ENCODE measurements at regions not wholly inside any gene's neighbourhood (a gene's known extent, or its start where the extent isn't known, plus 50 kb on each side); places are given as distances from the start of the nearest gene placed in this dataset.

- no peaks in the 10 kb centered on the region; a peak in 1 of 7 replicates for H3K36me3 Mint-ChIP-seq (ENCODE audit: insufficient read depth in 1 of 3, low read depth in 3 of 3)
Observed at GRCh38 chr14:53865711-53866110, 90.9 kb downstream of the BMP4 start.

More at GRCh38 chr14:53865711-53866110, 90.9 kb downstream of the BMP4 start:
- Mint-ChIP-seq H3K4me1 (no peaks in the 10 kb centered on the region; a peak in 1 of 4 replicates), H3K27ac (no peak overlapping the region), H3K9me3 (no peaks in the 10 kb centered on the region), H3K4me3 (no peak overlapping the region), H3K27me3 (ENCODE audit: low read depth) (no peaks in the 10 kb centered on the region; the same call in 1 of the 2 replicates)
- H3K27ac ChIP-seq (ENCODE audit: insufficient read length, low read depth, low read length), result no peak overlapping the region
- H3K4me2 ChIP-seq (ENCODE audit: insufficient read depth, insufficient read length, low read length), result no peak overlapping the region
- no peaks in the 10 kb centered on the region for H3K79me2 ChIP-seq (ENCODE audit: insufficient read depth, low read length)
- no peak overlapping the region for H2BK5ac ChIP-seq (ENCODE audit: insufficient read length, low read length)
- H3K4me1 ChIP-seq (ENCODE audit: insufficient read depth, low read length), result no peaks in the 10 kb centered on the region
- H2BK120ac ChIP-seq (ENCODE audit: low read depth, low read length, poor library complexity, severe bottlenecking), result no peak overlapping the region
- H3K18ac ChIP-seq (ENCODE audit: insufficient read length, low read depth, low read length), result no peak overlapping the region
- no peak overlapping the region for H4K5ac ChIP-seq (ENCODE audit: insufficient read length, low read depth, low read length)
- no peak overlapping the region for H3K14ac ChIP-seq (ENCODE audit: insufficient read depth, low read length)
- H2AFZ ChIP-seq (ENCODE audit: low read length), result no peak overlapping the region
- H3K79me1 ChIP-seq (ENCODE audit: insufficient read depth, low read depth, low read length, poor library complexity, severe bottlenecking), result no peaks in the 10 kb centered on the region
- no peak overlapping the region for H3K9ac ChIP-seq (ENCODE audit: extremely low read depth, insufficient read length, low read length)
- no peak overlapping the region for H2BK20ac ChIP-seq (ENCODE audit: low read depth, low read length, poor library complexity, severe bottlenecking)
- H3K23me2 ChIP-seq (ENCODE audit: insufficient read length, low read depth, low read length, poor library complexity, severe bottlenecking), result no peaks in the 10 kb centered on the region
- no peak overlapping the region for H2AK5ac ChIP-seq (ENCODE audit: insufficient read length, low read length)
- no peaks in the 10 kb centered on the region for H3K9me3 ChIP-seq (ENCODE audit: control insufficient read depth, low read depth, low read length)
- WGBS (ENCODE audit: extremely low coverage, insufficient read length, low lambda C conversion rate), result no CpG with 5 or more reads among the region's 2 CpGs
- no peaks in the 10 kb centered on the region for H3K27me3 ChIP-seq (ENCODE audit: insufficient read depth, low read length)
- H3T11ph ChIP-seq (ENCODE audit: low read length), result no peak overlapping the region
- no peaks in the 10 kb centered on the region for H4K20me1 ChIP-seq (ENCODE audit: control insufficient read depth, insufficient read depth, insufficient read length)
- H4K8ac ChIP-seq (replicated peaks; ENCODE audit: insufficient read length, low read depth, low read length), result no peak overlapping the region
- no peak overlapping the region for H3K23ac ChIP-seq (ENCODE audit: insufficient read length, low read depth, low read length)
- no peak for DNase-seq
- H4K91ac ChIP-seq (ENCODE audit: insufficient read length, low read depth, low read length), result no peak overlapping the region
- no peak overlapping the region for H2BK15ac ChIP-seq (ENCODE audit: low read depth, low read length)
- no peak overlapping the region for H3K56ac ChIP-seq (ENCODE audit: insufficient read length, low read depth, low read length)
- H2BK12ac ChIP-seq (ENCODE audit: insufficient read length, low read depth, low read length), result no peak overlapping the region
- no peak for TF ChIP-seq CTCF (conservative IDR thresholded peaks at IDR 0.05)
- H3K4ac ChIP-seq (ENCODE audit: low read depth, low read length), result no peak overlapping the region
